HUES48 (cell line): ENCODE measurements at regions not wholly inside any gene's neighbourhood (a gene's known extent, or its start where the extent isn't known, plus 50 kb on each side); places are given as distances from the start of the nearest gene placed in this dataset.

ENCODE experiments used
- H3K27ac ChIP-seq: one replicate; pipeline ENCODE4 v1.7.0; 2013; ENCODE audit warnings: low read depth, low read length, inconsistent platforms
- H3K27me3 ChIP-seq: 2 replicates; pipeline ENCODE4 v1.6.1; 2013; ENCODE audit warnings: mild to moderate bottlenecking, low read length; ENCODE audit not compliant: control insufficient read depth, insufficient read depth
- H3K36me3 ChIP-seq: 2 replicates; pipeline ENCODE4 v1.6.1; 2013; ENCODE audit warnings: low read length; ENCODE audit not compliant: control insufficient read depth, insufficient read depth
- H3K4me1 ChIP-seq: 2 replicates; pipeline ENCODE4 v1.6.1; 2013; ENCODE audit warnings: mild to moderate bottlenecking, low read length; ENCODE audit not compliant: control insufficient read depth, insufficient read depth
- H3K4me3 ChIP-seq: 2 replicates; pipeline ENCODE4 v1.5.1; 2013; ENCODE audit warnings: mild to moderate bottlenecking, low read depth, low read length
- H3K9ac ChIP-seq: 2 replicates; pipeline ENCODE4 v1.6.1; 2013; ENCODE audit warnings: mild to moderate bottlenecking, low read depth, low read length, moderate library complexity
- H3K9me3 ChIP-seq: 2 replicates; pipeline ENCODE4 v1.6.1; 2013; ENCODE audit warnings: low read length; ENCODE audit not compliant: control insufficient read depth, insufficient read depth

DNA sequence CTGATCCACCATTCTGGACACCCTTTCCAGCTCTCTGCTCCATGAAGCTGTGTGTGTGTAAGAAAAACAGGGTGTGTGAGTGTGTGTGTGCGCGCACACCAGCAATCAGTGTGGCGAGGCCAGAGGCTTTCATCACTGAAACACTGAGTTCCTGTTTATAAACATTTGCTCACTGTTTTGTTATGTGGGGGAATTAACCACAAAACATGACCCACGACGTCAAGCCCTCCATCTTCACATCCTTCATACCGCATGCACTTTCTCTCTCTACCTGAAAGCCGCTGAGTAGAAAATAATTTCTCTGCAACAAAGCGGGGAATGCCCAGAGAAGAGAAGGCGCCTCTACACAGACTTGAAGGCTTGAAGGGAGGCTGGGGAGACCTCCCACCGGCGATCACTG lies 148.9 kb upstream of the IRF2BP2 start:
- H3K9ac ChIP-seq, result no peak overlapping the region
- no peaks in the 10 kb centered on the region for H3K36me3 ChIP-seq
- peaks cover 6% of the 10 kb centered on the region; the same call in 1 of the 2 replicates for H3K4me1 ChIP-seq
- H3K27me3 ChIP-seq, result no peaks in the 10 kb centered on the region
- H3K9me3 ChIP-seq, result no peaks in the 10 kb centered on the region
- H3K27ac ChIP-seq, result no peak overlapping the region
- no peak overlapping the region for H3K4me3 ChIP-seq

- Histone ChIP-seq H3K4me3 (no peak overlapping the region), H3K27ac (no peak overlapping the region), H3K27me3 (no peaks in the 10 kb centered on the region), H3K36me3 (no peaks in the 10 kb centered on the region), H3K9ac (no peak overlapping the region), H3K4me1 (peaks cover 6% of the 10 kb centered on the region; the same call in 1 of the 2 replicates), H3K9me3 (no peaks in the 10 kb centered on the region)
Observed at GRCh38 chr1:234756857-234757256, 146.9 kb upstream of the IRF2BP2 start.

DNA sequence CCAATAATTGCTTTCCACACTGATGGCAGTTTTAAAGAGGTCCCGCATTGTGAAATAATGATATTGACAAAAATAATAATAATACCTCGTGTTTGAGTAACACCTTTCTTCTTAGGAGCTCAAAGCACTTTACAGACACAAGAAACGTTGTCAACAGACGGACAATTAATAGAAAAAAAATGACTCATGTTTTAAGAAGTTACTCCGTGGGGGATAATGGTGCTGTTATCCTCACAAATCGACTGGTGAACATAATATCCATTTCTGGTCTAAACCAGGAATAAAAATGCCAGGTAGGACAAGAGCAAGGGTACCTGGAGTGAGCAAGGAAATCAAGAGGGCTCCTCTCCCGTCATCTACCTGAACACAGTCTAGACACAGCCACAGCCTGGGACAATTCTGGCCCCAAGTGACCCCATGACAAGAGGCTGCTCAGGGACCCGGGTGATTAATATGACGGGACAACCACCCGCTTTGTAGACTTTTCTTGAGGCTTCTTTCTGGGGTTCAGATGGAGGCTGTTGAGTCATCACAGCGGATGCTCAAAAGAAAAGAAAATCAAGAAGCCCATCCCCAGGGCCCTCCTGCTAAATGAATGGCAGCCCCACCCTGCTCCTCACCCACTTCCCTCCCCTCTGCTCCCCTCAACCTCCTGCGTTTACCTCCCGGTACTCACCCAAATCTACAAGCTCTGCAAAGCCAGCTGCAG lies 146.2 kb upstream of the IRF2BP2 start:
- no peak overlapping the region for H3K27ac ChIP-seq
- H3K4me1 ChIP-seq, result peaks cover 8% of the 10 kb centered on the region; the same call in 1 of the 2 replicates
- H3K9me3 ChIP-seq, result no peaks in the 10 kb centered on the region
- no peak overlapping the region for H3K4me3 ChIP-seq
- H3K36me3 ChIP-seq, result no peaks in the 10 kb centered on the region
- H3K9ac ChIP-seq, result no peak overlapping the region
- no peaks in the 10 kb centered on the region for H3K27me3 ChIP-seq

- Histone ChIP-seq H3K27ac (no peak overlapping the region), H3K4me1 (peaks cover 8% of the 10 kb centered on the region; the same call in 1 of the 2 replicates), H3K9me3 (no peaks in the 10 kb centered on the region), H3K4me3 (no peak overlapping the region), H3K9ac (no peak overlapping the region), H3K27me3 (no peaks in the 10 kb centered on the region), H3K36me3 (no peaks in the 10 kb centered on the region)
Observed at GRCh38 chr1:234755449-234755863, 145.5 kb upstream of the IRF2BP2 start.

DNA sequence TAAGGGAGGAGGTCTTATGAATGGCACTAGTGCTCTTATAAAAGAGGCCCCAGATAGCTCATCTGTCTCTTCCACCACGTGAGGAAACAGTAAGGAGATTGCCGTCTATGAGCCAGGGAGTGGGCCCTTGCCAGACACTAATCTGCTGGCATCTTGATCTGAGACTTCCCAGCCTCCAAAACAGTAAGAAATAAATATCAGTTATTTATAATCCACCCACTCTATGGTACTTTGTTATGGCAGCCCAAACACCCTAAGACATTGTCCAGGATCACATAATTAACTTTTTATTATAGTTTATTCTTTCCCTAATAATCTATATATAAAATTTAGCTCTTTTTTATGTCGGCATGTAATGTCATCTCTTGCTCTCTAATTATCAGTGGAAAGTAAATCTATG lies 144.0 kb upstream of the IRF2BP2 start:
- Histone ChIP-seq H3K4me1 (peaks cover 4% of the 10 kb centered on the region; the same call in 1 of the 2 replicates), H3K36me3 (no peaks in the 10 kb centered on the region), H3K27me3 (no peaks in the 10 kb centered on the region), H3K27ac (no peak overlapping the region), H3K9me3 (no peaks in the 10 kb centered on the region), H3K9ac (no peak overlapping the region), H3K4me3 (no peak overlapping the region)

GRCh38 chr1:234752927-234753326 lies 142.9 kb upstream of the IRF2BP2 start:
- Histone ChIP-seq H3K27me3 (no peaks in the 10 kb centered on the region), H3K4me1 (peaks cover 4% of the 10 kb centered on the region; the same call in 1 of the 2 replicates), H3K36me3 (no peaks in the 10 kb centered on the region), H3K27ac (no peak overlapping the region), H3K9me3 (no peaks in the 10 kb centered on the region), H3K4me3 (no peak overlapping the region), H3K9ac (no peak overlapping the region)

- no peak overlapping the region for H3K27ac ChIP-seq
- H3K9me3 ChIP-seq, result no peaks in the 10 kb centered on the region
- H3K9ac ChIP-seq, result no peak overlapping the region
- H3K27me3 ChIP-seq, result no peaks in the 10 kb centered on the region
- no peaks in the 10 kb centered on the region for H3K36me3 ChIP-seq
- peaks cover 4% of the 10 kb centered on the region; the same call in 1 of the 2 replicates for H3K4me1 ChIP-seq
- H3K4me3 ChIP-seq, result no peak overlapping the region
Observed at GRCh38 chr1:234751678-234752077, 141.7 kb upstream of the IRF2BP2 start.

DNA sequence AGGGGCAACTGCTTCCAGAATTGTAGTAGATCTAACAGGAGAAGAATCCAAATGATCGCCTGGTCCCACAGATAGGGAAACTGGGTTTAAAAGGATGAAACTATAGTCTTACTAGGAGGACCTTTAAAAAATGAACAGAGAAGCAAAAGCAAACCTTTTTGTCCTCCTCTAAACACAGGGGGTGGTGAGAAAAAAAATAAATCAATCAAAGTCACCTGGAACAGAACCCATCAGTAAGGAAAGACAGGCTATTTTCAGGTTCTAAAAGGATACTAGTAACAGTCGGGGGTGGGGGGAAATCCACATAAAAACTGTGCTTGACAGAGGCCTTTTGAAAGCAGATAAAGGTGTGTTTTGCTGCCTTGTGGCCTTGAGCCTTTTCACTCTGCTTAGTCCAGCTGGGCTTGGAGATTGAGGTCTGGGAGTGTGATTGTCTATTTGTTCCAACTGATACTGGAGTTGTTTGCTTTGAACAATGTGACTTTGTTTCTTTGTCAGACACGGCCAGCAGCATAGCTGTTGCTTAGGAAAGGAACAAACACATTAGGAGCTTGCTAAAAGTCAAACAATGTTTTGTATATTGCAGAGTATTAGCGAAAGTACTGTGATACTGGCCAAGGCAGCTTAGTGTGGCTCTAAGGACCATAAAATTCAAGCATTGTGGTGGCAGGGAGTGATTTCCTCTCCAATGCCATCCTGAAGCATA lies 141.1 kb upstream of the IRF2BP2 start:
- Histone ChIP-seq H3K9me3 (no peaks in the 10 kb centered on the region), H3K4me3 (no peak overlapping the region), H3K4me1 (peaks cover 6% of the 10 kb centered on the region), H3K27ac (no peak overlapping the region), H3K36me3 (no peaks in the 10 kb centered on the region), H3K9ac (no peak overlapping the region), H3K27me3 (no peaks in the 10 kb centered on the region)

GRCh38 chr1:234748713-234749112 lies 138.7 kb upstream of the IRF2BP2 start:
- Histone ChIP-seq H3K9me3 (no peaks in the 10 kb centered on the region), H3K36me3 (no peaks in the 10 kb centered on the region), H3K9ac (no peak overlapping the region), H3K27me3 (no peaks in the 10 kb centered on the region), H3K4me3 (no peak overlapping the region), H3K4me1 (peaks cover 20% of the 10 kb centered on the region), H3K27ac (no peak overlapping the region)

DNA sequence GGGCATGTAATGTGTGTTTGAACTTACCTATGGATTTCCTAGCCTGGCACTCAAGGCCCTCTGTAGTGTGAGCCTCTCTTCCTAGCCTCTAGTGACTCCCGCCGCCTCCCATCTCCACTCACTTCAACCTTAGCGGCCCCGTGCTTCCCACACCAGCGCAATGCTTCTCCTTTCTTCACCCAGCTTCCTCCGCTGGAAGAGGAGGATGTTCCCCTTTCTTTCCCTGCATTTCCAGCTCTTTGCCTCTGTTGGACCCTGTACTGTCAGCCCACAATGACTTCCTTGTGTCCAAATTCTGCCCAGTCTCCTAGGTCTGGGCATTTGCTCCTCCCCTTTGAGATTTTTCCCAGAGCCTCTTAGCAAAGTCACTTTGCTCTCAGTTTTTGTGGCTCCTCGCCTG lies 138.1 kb upstream of the IRF2BP2 start:
- H3K9ac ChIP-seq, result no peak overlapping the region
- H3K27me3 ChIP-seq, result no peaks in the 10 kb centered on the region
- H3K4me3 ChIP-seq, result no peak overlapping the region
- H3K36me3 ChIP-seq, result no peaks in the 10 kb centered on the region
- peaks cover 26% of the 10 kb centered on the region for H3K4me1 ChIP-seq
- no peak overlapping the region for H3K27ac ChIP-seq
- no peaks in the 10 kb centered on the region for H3K9me3 ChIP-seq

GRCh38 chr1:234746798-234747196 lies 136.8 kb upstream of the IRF2BP2 start:
- peaks cover 27% of the 10 kb centered on the region for H3K4me1 ChIP-seq

More at GRCh38 chr1:234746798-234747196, 136.8 kb upstream of the IRF2BP2 start:
- Histone ChIP-seq H3K36me3 (no peaks in the 10 kb centered on the region), H3K9ac (no peak overlapping the region), H3K4me3 (no peak overlapping the region), H3K27me3 (no peaks in the 10 kb centered on the region), H3K27ac (no peak overlapping the region), H3K9me3 (no peaks in the 10 kb centered on the region)
